HL-60 (cell line): ENCODE measurements at regions not wholly inside any gene's neighbourhood (a gene's known extent, or its start where the extent isn't known, plus 50 kb on each side); places are given as distances from the start of the nearest gene placed in this dataset.

Source experiments
- DNase-seq, 2 experiments: peaks; one replicate each; pipeline ENCODE4 v3.0.0-alpha.2; 2010 to 2020; ENCODE audit warnings: low read depth in 1 of 2, low spot score in 1 of 2
- H3K27ac ChIP-seq: fragments of 250-450 bp; sonication (Bioruptor Pico); replicated peaks from 2 replicates; pipeline ENCODE4 v1.5.1; 2020; ENCODE audit warnings: mild to moderate bottlenecking, moderate library complexity
- H3K27me3 ChIP-seq: fragments of 250-450 bp; sonication (Bioruptor Pico); 2 replicates; pipeline ENCODE4 v1.5.1; 2021; ENCODE audit warnings: mild to moderate bottlenecking, moderate library complexity; ENCODE audit not compliant: insufficient read depth, poor library complexity, severe bottlenecking
- H3K4me3 ChIP-seq: replicated peaks from 2 replicates; pipeline ENCODE4 v1.5.1; 2011; ENCODE audit warnings: mild to moderate bottlenecking, control low read depth, low read length; ENCODE audit not compliant: insufficient read depth
- GABPA ChIP-seq: IDR thresholded peaks from 2 replicates; pipeline ENCODE4 v1.6.1; 2012; ENCODE audit warnings: low read depth
- POLR2AphosphoS5 ChIP-seq: IDR thresholded peaks from 2 replicates; pipeline ENCODE4 v1.6.1; 2012; ENCODE audit warnings: low read depth
- REST ChIP-seq: IDR thresholded peaks from 2 replicates; pipeline ENCODE4 v1.6.1; 2012; ENCODE audit warnings: low read depth; ENCODE audit not compliant: insufficient replicate concordance
- SPI1 ChIP-seq: IDR thresholded peaks from 2 replicates; pipeline ENCODE4 v1.6.1; 2012; ENCODE audit warnings: low read depth, mild to moderate bottlenecking, borderline replicate concordance
- TF ChIP-seq, protein P1 (sequence below): IDR thresholded peaks from one replicate; pipeline ENCODE4 v1.5.1; 2011; ENCODE audit warnings: low read length, control low read depth, inconsistent platforms; ENCODE audit not compliant: insufficient read depth

- Histone ChIP-seq H3K27ac (no peak overlapping the region), H3K4me3 (no peak overlapping the region), H3K27me3 (no peaks in the 10 kb centered on the region)
- TF ChIP-seq SPI1 (no peak), REST (no peak), POLR2AphosphoS5 (no peak), GABPA (no peak)
- TF ChIP-seq, protein P1, sequence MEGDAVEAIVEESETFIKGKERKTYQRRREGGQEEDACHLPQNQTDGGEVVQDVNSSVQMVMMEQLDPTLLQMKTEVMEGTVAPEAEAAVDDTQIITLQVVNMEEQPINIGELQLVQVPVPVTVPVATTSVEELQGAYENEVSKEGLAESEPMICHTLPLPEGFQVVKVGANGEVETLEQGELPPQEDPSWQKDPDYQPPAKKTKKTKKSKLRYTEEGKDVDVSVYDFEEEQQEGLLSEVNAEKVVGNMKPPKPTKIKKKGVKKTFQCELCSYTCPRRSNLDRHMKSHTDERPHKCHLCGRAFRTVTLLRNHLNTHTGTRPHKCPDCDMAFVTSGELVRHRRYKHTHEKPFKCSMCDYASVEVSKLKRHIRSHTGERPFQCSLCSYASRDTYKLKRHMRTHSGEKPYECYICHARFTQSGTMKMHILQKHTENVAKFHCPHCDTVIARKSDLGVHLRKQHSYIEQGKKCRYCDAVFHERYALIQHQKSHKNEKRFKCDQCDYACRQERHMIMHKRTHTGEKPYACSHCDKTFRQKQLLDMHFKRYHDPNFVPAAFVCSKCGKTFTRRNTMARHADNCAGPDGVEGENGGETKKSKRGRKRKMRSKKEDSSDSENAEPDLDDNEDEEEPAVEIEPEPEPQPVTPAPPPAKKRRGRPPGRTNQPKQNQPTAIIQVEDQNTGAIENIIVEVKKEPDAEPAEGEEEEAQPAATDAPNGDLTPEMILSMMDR: no peak
- no peak for DNase-seq
Observed at GRCh38 chr9:78896479-78896878, 599.6 kb downstream of the PSAT1 start.

DNA sequence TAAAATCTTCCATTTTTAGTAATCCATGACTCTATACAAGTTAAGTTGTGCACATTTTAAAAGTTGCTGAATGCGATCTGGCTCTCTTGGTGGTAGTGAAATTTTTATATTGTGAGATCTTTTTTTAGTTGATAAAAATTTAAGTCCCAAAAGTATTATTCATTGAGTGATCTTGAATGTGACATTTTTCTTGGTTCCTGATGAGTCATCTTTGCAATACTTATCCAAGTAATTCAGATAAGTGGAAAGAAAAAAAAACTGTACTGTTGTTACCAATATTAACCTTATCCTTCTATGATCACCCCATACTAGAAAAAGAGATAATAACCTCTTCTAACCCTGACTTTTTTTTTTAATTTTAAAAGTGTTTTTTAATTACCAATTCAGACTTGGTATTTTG, 601.3 kb downstream of the PSAT1 start:
- H3K4me3 ChIP-seq: no peak overlapping the region
- H3K27me3 ChIP-seq: no peaks in the 10 kb centered on the region
- no peak for DNase-seq
- no peak for TF ChIP-seq SPI1
- no peak for TF ChIP-seq POLR2AphosphoS5
- TF ChIP-seq REST: no peak
- no peak for TF ChIP-seq GABPA
- TF ChIP-seq, protein P1: no peak
- no peak overlapping the region for H3K27ac ChIP-seq

DNA sequence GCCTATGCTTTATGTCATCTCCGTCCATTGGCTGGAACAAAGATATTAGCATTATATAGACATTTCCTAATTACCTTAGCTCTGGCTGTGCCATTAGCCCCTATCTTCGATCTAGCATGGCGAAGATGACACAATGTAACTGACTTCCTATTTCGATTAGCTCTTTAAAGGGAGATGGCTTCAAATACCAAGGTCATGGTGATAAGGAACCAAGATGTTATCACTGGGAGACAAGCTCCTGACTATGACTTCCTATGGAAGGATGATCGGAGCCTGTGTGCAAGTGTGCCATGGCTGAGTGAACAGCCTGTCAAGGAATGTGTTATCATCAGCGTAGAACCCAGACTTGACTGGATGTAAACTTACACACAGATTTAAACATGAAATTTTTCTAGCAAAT, 602.1 kb downstream of the PSAT1 start:
- no peak for TF ChIP-seq POLR2AphosphoS5
- no peak for TF ChIP-seq GABPA
- no peak for TF ChIP-seq SPI1
- TF ChIP-seq, protein P1: no peak
- no peak for TF ChIP-seq REST

More for the DNA sequence above, 602.1 kb downstream of the PSAT1 start:
- no peak for DNase-seq
- Histone ChIP-seq H3K4me3 (no peak overlapping the region), H3K27ac (no peak overlapping the region), H3K27me3 (no peaks in the 10 kb centered on the region)
